GM12865 (cell line): ENCODE measurements at regions not wholly inside any gene's neighbourhood (a gene's known extent, or its start where the extent isn't known, plus 50 kb on each side); places are given as distances from the start of the nearest gene placed in this dataset.

ENCODE experiments used
- DNase-seq: peaks from one replicate; pipeline ENCODE4 v3.0.0; 2010; ENCODE audit warnings: low read depth
- H3K4me3 ChIP-seq: 2 replicates; pipeline ENCODE4 v1.5.1; 2011; ENCODE audit warnings: mild to moderate bottlenecking, low read depth, low read length, control low read depth
- CTCF ChIP-seq: IDR thresholded peaks from 2 replicates; pipeline ENCODE4 v1.5.1; 2011; ENCODE audit warnings: low read length, control low read depth, low read depth, inconsistent platforms; ENCODE audit not compliant: insufficient read depth; ENCODE audit errors: missing control alignments

DNA sequence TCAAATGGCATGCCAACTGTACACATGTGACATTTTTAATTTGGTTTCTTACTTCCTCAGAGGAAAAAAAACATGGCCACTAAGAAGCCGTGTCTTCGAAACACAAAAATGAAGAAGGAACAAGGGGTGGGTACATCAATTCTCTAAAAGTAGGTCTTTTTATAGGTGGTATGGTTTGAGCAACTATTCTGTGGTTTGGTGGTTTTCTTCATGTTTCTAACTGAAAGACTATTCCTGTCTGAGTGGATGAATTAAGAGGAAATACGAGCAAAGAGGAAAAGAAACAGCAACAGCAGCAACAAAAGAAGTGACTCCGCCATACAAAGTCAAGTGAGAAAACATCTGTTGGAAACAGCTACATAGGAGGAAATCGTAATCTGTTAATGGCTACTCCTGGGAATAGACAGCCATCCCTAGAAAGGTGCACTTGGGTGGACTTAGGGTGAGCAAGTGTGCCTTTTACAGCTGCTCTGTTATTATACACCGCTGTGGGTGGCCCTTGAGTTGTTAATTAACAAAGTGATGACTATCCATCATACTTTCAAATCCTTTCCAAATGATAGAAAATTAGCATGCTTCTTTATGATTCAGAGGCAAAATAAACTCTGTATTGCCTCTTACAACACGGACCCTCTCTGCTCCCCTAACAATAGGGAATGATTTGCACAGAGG lies 575.8 kb downstream of the TLE1 start:
- no peak overlapping the region for H3K4me3 ChIP-seq
- no peak for DNase-seq
- no peak for TF ChIP-seq CTCF

- DNase-seq: no peak
- no peak overlapping the region for H3K4me3 ChIP-seq
- no peak for TF ChIP-seq CTCF
These were observed 576.5 kb downstream of the TLE1 start for GRCh38 chr9:81112627-81113452.

DNA sequence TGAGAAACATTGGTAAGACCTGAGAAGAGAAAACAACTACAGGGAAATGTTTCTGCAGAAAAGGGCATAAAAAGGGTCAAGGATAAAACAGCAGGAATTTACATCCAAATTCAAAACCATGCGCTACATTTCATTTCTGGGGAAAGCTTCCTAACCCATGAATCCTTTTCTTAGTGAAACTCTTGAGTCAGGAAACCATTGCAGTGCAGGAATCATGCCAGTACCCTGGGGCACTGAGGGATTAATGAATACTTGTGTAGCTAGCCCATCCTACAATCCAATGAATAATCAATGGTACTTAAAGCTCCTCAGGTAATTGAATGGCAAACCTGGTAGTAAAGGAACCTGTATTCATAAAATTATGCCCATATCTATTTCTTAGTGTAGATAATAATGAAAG lies 580.5 kb downstream of the TLE1 start:
- no peak overlapping the region for H3K4me3 ChIP-seq
- TF ChIP-seq CTCF: no peak
- DNase-seq: no peak

DNA sequence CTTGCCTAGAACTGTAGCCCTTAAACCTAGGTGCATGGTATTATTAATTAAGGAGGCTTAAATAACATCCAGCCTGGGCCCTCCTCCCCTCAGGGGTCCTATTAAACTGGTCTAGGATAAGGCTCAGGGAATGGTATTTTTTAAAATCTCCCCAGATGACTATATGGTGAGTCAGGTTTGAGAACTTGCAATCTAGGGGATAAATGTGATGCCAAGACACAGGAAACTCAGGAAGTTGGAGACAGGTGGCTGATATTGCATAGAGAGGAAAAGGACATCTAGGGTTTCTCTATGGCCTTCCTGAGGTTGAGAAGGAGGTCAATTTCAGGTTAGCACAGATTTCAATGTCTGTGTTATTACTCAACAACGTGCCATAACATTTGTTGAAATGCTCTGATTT lies 581.0 kb downstream of the TLE1 start:
- no peak for DNase-seq

GRCh38 chr9:81103597-81104471 lies 585.5 kb downstream of the TLE1 start:
- no peak overlapping the region for H3K4me3 ChIP-seq
- no peak for TF ChIP-seq CTCF
- DNase-seq: no peak

More for the DNA sequence above, 581.0 kb downstream of the TLE1 start:
- no peak overlapping the region for H3K4me3 ChIP-seq
- TF ChIP-seq CTCF: no peak

DNA sequence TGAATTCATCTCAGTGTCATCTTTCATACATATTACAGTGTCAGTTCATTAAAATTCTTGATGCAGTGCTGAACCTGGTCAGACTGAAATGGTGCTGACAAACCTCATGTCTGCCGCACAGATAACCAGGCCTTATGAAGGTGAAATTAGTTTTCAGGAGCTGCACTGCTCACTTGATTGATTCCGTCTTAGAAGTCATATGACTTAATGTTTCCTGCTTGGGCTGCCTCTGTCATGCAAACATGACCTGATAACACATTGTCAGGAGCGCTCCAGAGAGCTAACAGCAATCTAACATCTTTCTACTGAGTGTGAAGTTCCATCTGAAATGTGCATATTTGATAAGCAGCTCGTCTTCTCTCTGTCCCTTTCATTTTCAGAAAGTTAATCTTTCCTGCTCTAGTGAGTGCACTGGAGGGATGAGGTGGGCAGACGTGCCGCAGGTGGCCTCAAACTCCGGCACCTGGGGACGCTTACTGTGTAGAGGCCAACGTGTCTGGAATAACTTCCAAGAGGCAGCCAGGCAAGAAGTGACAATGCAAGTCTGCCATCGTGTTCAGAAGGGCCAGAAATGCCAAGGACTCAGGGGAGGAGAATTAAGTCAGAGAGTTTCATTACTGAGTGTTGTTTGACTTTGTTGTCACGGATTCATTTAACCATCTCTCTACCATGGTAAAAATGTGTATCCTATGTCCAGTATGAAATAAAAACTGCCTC lies 592.1 kb downstream of the TLE1 start:
- DNase-seq: no peak
- H3K4me3 ChIP-seq: no peak overlapping the region
- TF ChIP-seq CTCF: no peak
